Body of pancreas (tissue), 4 donors: ENCODE measurements at regions not wholly inside any gene's neighbourhood (a gene's known extent, or its start where the extent isn't known, plus 50 kb on each side); places are given as distances from the start of the nearest gene placed in this dataset.
"Not testable (repeated sequence)": the region's sequence is repeated elsewhere in the genome, so short reads cannot be mapped to it uniquely, and the experiment has no call there.

Experiments used
- ATAC-seq: fragments of 150-250 bp; one replicate; pipeline ENCODE4 v1.9.1; 2016
- DNase-seq, 4 donors: peaks; one replicate each; pipeline ENCODE4 v3.0.0-alpha.2; 2019
- H3K27ac ChIP-seq, 4 donors: fragments of 200-600 bp; sonication (generic); 1 replicate in 3 of 4; 2 replicates in 1 of 4; pipeline versions ENCODE4 v1.5.1 to v1.6.1; 2016 to 2019; ENCODE audit warnings: mild to moderate bottlenecking in 1 of 4, mixed read lengths in 1 of 4, moderate library complexity in 1 of 4
- H3K27me3 ChIP-seq, 2 donors: fragments of 200-600 bp; sonication (generic); one replicate each; pipeline ENCODE4 v1.6.0; 2016; ENCODE audit warnings: mild to moderate bottlenecking in 1 of 2
- H3K36me3 ChIP-seq, 2 donors: fragments of 200-600 bp; sonication (generic); replicated peaks in 1 of 2; 2 replicates each; pipeline ENCODE4 v1.5.1; 2016; ENCODE audit warnings: low read depth in 2 of 2; ENCODE audit not compliant: insufficient read depth in 1 of 2
- H3K4me1 ChIP-seq: fragments of 200-600 bp; sonication (generic); one replicate; pipeline ENCODE4 v1.6.0; 2016
- H3K4me3 ChIP-seq, 2 donors: fragments of 200-600 bp; sonication (generic); 1 replicate in 1 of 2; 2 replicates in 1 of 2; pipeline ENCODE4 v1.5.1; 2016 to 2019
- H3K9me3 ChIP-seq, 3 donors: fragments of 200-600 bp; sonication (generic); 1 replicate in 2 of 3; 2 replicates in 1 of 3; pipeline ENCODE4 v1.5.1; 2016
- CTCF ChIP-seq, 7 experiments: fragments of 450-650 bp in 4 of 7; fragments of 200-600 bp in 3 of 7; sonication (generic) in 3 of 7; IDR thresholded peaks; one replicate each; pipeline ENCODE4 v1.5.1; 2016 to 2019; ENCODE audit warnings: antibody characterized with exemption in 7 of 7
- WGBS, 2 donors: methylation state at CpG; one replicate each; pipeline ENCODE4 v1.1.5; 2017; 5-methylcytosine and 5-hydroxymethylcytosine counted together
- intact Hi-C: fragments of 100-400 bp; cut with DNase I; formaldehyde crosslinking; loops from one replicate; pipeline ENCODE4 v1.15.1; 2023

DNA sequence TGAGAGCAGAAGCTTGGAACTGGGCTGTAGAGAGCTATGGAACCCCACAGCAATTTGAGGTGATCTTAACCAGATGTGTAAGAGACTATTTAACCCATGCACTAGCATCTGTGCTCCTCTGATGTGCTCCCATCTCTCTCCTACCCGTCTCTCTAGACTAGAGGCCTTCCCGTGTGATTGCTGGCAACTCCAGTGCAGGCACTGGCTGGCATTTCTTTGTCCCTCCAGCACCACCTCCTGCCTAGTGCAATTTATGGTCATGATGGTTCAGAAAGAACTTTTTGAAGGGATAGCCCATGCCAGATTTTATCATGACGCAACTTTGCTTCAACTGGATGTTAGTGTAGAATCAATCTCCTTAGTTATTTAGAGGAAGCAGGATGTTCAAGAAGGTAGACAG is 193.0 kb downstream of the BCL2L11 start:
- peak; percentile 57 for ATAC-seq
- intact Hi-C loops = not testable (repeated sequence)

DNA sequence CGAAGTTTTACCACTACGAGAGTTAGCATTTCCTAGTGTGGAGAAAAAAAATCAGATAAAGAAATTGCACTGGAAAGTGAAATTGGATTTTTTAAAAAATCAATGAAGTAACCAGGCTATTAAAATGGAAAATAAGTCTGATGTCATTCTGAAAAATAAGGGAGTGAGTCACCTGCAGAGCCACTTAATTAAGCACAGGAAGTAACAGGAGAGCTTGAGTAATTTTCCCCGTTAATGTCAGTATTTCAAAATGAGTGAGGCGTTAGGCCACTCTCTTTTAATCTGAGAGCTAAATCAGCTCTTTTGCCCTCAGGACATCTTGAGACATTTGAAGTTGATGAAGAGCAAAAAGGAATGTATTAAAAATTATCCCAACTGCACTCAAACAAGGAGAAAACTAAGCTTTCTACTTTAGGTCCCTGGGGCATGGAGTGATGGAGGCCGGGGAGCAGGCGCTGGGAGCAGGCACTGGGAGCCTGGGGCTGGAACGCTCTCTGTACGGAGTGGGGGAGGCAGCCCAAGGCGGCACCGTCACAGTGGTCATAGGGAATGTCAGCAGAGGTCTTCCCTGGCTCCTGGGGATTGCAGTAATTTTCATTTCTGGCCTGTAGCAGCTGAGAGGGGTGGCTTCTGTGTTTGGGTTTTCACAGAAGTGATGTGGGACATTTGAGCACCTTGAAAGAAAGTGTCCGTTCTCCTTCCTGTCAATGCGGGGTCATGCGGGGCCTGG is 194.6 kb downstream of the BCL2L11 start:
- H3K36me3 ChIP-seq, H3K9me3 ChIP-seq, intact Hi-C loops, H3K4me3 ChIP-seq, DNase-seq, H3K27me3 ChIP-seq, H3K4me1 ChIP-seq: not testable (repeated sequence)
- ATAC-seq = peak; percentile 61
- 67 to 80% methylated on average over 5 to 8 of the region's 13 CpGs for WGBS, 2 donors
- peak overlapping the region in 1 of 4 donors; percentile 36 for H3K27ac ChIP-seq

More for the DNA sequence above, 193.0 kb downstream of the BCL2L11 start:
- peak; percentile 33 to 59 (median 34) for DNase-seq
- H3K9me3 ChIP-seq, H3K4me1 ChIP-seq, H3K36me3 ChIP-seq, H3K27me3 ChIP-seq, H3K4me3 ChIP-seq, H3K27ac ChIP-seq: not testable (repeated sequence)
- peak in 3 of 7 experiments; percentile 13 to 19 (median 14) for TF ChIP-seq CTCF (IDR thresholded peaks at IDR 0.05)
- WGBS, 2 donors = 17 to 44% methylated on average over 2 of the region's 3 CpGs

DNA sequence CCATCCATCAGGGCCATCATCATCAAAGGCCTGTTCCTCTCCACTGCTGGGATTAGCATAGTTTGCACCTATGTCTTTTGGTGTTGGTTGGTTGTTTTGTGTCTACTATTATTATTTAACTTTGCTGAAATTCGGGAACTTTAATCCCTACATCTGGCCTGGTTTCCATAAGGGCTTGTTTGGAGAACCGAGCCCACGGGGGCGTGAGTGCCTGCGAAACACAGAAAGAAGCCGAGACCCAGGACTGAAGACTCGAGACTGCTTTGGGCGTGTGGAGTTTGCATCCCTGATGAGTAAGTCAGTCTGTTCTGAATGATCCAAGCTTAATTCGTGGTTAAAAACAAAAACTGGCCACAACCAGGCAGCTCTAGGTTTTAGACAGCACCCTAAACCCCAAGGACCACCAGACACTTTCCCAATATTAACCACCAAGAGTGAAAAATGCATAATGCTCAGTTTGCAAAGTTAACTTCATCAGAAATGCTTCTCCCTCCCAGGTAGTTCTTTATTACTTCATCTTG is 195.6 kb downstream of the BCL2L11 start:
- intact Hi-C loops = not testable (repeated sequence)

GRCh38 chr2:111316881-111317549 is 196.3 kb downstream of the BCL2L11 start:
- WGBS, 2 donors = 88 to 92% methylated on average over 2 of the region's 2 CpGs

More for the DNA sequence above, 195.6 kb downstream of the BCL2L11 start:
- not testable (repeated sequence) for H3K36me3 ChIP-seq, H3K4me1 ChIP-seq, DNase-seq, H3K4me3 ChIP-seq, H3K27me3 ChIP-seq, H3K9me3 ChIP-seq, H3K27ac ChIP-seq, ATAC-seq
- 78 to 97% methylated on average over 6 of the region's 9 CpGs for WGBS, 2 donors

GRCh38 chr2:111319552-111319951 is 198.8 kb downstream of the BCL2L11 start:
- ATAC-seq, DNase-seq: not testable (repeated sequence)
- 55% methylated on average over 2 of the region's 6 CpGs; no CpG with 5 or more reads in 1 of the 2 donors for WGBS, 2 donors

More at GRCh38 chr2:111316881-111317549, 196.3 kb downstream of the BCL2L11 start:
- intact Hi-C loops, H3K4me3 ChIP-seq, H3K27me3 ChIP-seq, H3K36me3 ChIP-seq, H3K9me3 ChIP-seq, ATAC-seq, DNase-seq, H3K27ac ChIP-seq, H3K4me1 ChIP-seq: not testable (repeated sequence)

DNA sequence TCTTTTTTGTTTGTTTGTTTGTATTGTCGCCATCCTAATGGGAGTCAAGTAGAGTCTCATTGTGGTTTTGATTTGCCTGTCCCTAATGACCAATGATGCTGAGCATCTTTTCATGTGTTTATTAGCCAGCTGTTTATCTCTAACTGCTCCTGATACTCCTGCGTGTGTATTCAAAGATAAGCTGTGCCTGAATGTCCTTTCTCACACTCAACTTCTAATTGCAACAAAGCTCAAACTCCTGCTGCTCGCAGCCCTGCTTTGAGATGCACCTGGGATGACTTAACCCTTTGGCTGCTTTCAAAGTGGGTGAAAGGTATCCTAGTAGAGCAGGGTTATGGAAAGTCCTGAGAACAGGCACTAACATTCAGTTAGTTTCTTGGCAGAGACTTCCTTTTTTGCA is 199.6 kb downstream of the BCL2L11 start:
- H3K4me3 ChIP-seq, ATAC-seq, H3K9me3 ChIP-seq, H3K27ac ChIP-seq, H3K36me3 ChIP-seq, H3K27me3 ChIP-seq, intact Hi-C loops, DNase-seq, H3K4me1 ChIP-seq: not testable (repeated sequence)
- 45% methylated on average over 3 of the region's 3 CpGs; no CpG with 5 or more reads in 1 of the 2 donors for WGBS, 2 donors

More at GRCh38 chr2:111319552-111319951, 198.8 kb downstream of the BCL2L11 start:
- H3K4me3 ChIP-seq, H3K27ac ChIP-seq, H3K4me1 ChIP-seq, H3K27me3 ChIP-seq, H3K36me3 ChIP-seq, H3K9me3 ChIP-seq, intact Hi-C loops: not testable (repeated sequence)

- H3K27ac ChIP-seq, intact Hi-C loops, ATAC-seq, H3K9me3 ChIP-seq, H3K36me3 ChIP-seq, DNase-seq, H3K4me1 ChIP-seq, H3K27me3 ChIP-seq, H3K4me3 ChIP-seq: not testable (repeated sequence)
- WGBS, 2 donors = no CpG with 5 or more reads among the region's 1 CpG
Measured at GRCh38 chr2:111320965-111321364, 200.3 kb downstream of the BCL2L11 start.

- H3K36me3 ChIP-seq, DNase-seq, H3K4me1 ChIP-seq, H3K27me3 ChIP-seq, H3K4me3 ChIP-seq, intact Hi-C loops, H3K9me3 ChIP-seq, H3K27ac ChIP-seq, ATAC-seq: not testable (repeated sequence)
- 89 to 100% methylated on average over 3 of the region's 5 CpGs for WGBS, 2 donors
Measured at GRCh38 chr2:111323384-111323783, 202.7 kb downstream of the BCL2L11 start.

DNA sequence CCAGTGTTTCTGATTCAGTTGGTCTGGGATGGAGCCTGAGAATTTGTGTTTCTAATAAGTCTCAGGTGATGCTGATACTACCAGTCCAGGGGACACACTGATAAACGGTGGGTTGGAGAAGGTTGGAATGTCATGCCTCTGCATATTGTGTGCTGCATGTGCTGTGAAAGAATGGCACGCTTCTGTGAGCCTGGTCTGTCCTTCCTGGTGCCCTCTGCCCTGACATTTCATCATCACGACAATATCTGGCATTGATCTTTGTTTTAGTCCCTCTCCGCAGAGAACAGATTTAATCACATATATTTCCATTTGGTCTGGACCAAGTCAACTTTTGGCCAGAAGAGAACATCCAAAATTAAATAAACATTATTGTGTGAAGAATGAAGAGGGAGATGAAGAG is 207.0 kb downstream of the BCL2L11 start:
- DNase-seq, H3K4me1 ChIP-seq, H3K4me3 ChIP-seq, H3K9me3 ChIP-seq, H3K27ac ChIP-seq, intact Hi-C loops, ATAC-seq, H3K27me3 ChIP-seq, H3K36me3 ChIP-seq: not testable (repeated sequence)
- no CpG with 5 or more reads among the region's 4 CpGs for WGBS, 2 donors

GRCh38 chr2:111329309-111329708 is 208.6 kb downstream of the BCL2L11 start:
- H3K9me3 ChIP-seq, H3K36me3 ChIP-seq, ATAC-seq, H3K27me3 ChIP-seq, H3K4me1 ChIP-seq, intact Hi-C loops, H3K4me3 ChIP-seq, H3K27ac ChIP-seq, DNase-seq: not testable (repeated sequence)
- no CpG with 5 or more reads among the region's 4 CpGs for WGBS, 2 donors
